ENCODE measurements at regions not wholly inside any gene's neighbourhood (a gene's known extent, or its start where the extent isn't known, plus 50 kb on each side); places are given as distances from the start of the nearest gene placed in this dataset.

GRCh38 chr20:52824494-52825216 is 147.5 kb upstream of the TSHZ2 start:
- TF ChIP-seq CTCF (IDR thresholded peaks at IDR 0.05; ENCODE audit: unreplicated experiment) = no peak
- no peak overlapping the region for H3K27ac Mint-ChIP-seq
- peaks cover 9% of the 10 kb centered on the region for H3K9me3 Mint-ChIP-seq (ENCODE audit: low read depth)
- H3K4me3 Mint-ChIP-seq (ENCODE audit: low read depth) = no peak overlapping the region
- H3K27me3 Mint-ChIP-seq = no peaks in the 10 kb centered on the region
- DNase-seq (ENCODE audit: low spot score, unreplicated experiment) = no peak
- H3K4me1 Mint-ChIP-seq (ENCODE audit: low read depth) = no peaks in the 10 kb centered on the region
- no peaks in the 10 kb centered on the region for H3K36me3 Mint-ChIP-seq (ENCODE audit: insufficient read depth)

- no peaks in the 10 kb centered on the region for H3K27me3 Mint-ChIP-seq
- DNase-seq (ENCODE audit: low spot score, unreplicated experiment) = no peak
- no peak for TF ChIP-seq CTCF (IDR thresholded peaks at IDR 0.05; ENCODE audit: unreplicated experiment)
- H3K9me3 Mint-ChIP-seq (ENCODE audit: low read depth) = peaks cover 4% of the 10 kb centered on the region
- no peak overlapping the region for H3K4me3 Mint-ChIP-seq (ENCODE audit: low read depth)
- H3K36me3 Mint-ChIP-seq (ENCODE audit: insufficient read depth) = no peaks in the 10 kb centered on the region
- H3K4me1 Mint-ChIP-seq (ENCODE audit: low read depth) = no peaks in the 10 kb centered on the region
- no peak overlapping the region for H3K27ac Mint-ChIP-seq
Observed at GRCh38 chr20:52823303-52823702, 148.9 kb upstream of the TSHZ2 start.

GRCh38 chr20:52820641-52821292 is 151.4 kb upstream of the TSHZ2 start:
- Mint-ChIP-seq H3K4me3 (ENCODE audit: low read depth) (no peak overlapping the region), H3K36me3 (ENCODE audit: insufficient read depth) (no peaks in the 10 kb centered on the region), H3K9me3 (ENCODE audit: low read depth) (no peaks in the 10 kb centered on the region), H3K27me3 (no peaks in the 10 kb centered on the region), H3K27ac (no peak overlapping the region), H3K4me1 (ENCODE audit: low read depth) (no peaks in the 10 kb centered on the region)
- DNase-seq (ENCODE audit: low spot score, unreplicated experiment) = no peak
- no peak for TF ChIP-seq CTCF (IDR thresholded peaks at IDR 0.05; ENCODE audit: unreplicated experiment)

- TF ChIP-seq CTCF (IDR thresholded peaks at IDR 0.05; ENCODE audit: unreplicated experiment) = no peak
- Mint-ChIP-seq H3K27me3 (no peaks in the 10 kb centered on the region), H3K27ac (no peak overlapping the region), H3K36me3 (ENCODE audit: insufficient read depth) (no peaks in the 10 kb centered on the region), H3K4me1 (ENCODE audit: low read depth) (no peaks in the 10 kb centered on the region), H3K9me3 (ENCODE audit: low read depth) (no peaks in the 10 kb centered on the region), H3K4me3 (ENCODE audit: low read depth) (no peak overlapping the region)
- DNase-seq (ENCODE audit: low spot score, unreplicated experiment) = no peak
Observed at GRCh38 chr20:52818491-52818890, 153.7 kb upstream of the TSHZ2 start.

GRCh38 chr20:52817981-52818380 is 154.2 kb upstream of the TSHZ2 start:
- TF ChIP-seq CTCF (IDR thresholded peaks at IDR 0.05; ENCODE audit: unreplicated experiment) = no peak
- H3K4me3 Mint-ChIP-seq (ENCODE audit: low read depth) = no peak overlapping the region
- no peak overlapping the region for H3K27ac Mint-ChIP-seq
- H3K9me3 Mint-ChIP-seq (ENCODE audit: low read depth) = no peaks in the 10 kb centered on the region
- H3K36me3 Mint-ChIP-seq (ENCODE audit: insufficient read depth) = no peaks in the 10 kb centered on the region
- H3K27me3 Mint-ChIP-seq = no peaks in the 10 kb centered on the region
- no peak for DNase-seq (ENCODE audit: low spot score, unreplicated experiment)
- no peaks in the 10 kb centered on the region for H3K4me1 Mint-ChIP-seq (ENCODE audit: low read depth)
